Liver (tissue), 8 donors: ENCODE measurements at regions not wholly inside any gene's neighbourhood (a gene's known extent, or its start where the extent isn't known, plus 50 kb on each side); places are given as distances from the start of the nearest gene placed in this dataset.

ENCODE experiments used
- DNase-seq: peaks from one replicate; pipeline ENCODE4 v3.0.0-alpha.2; 2017; ENCODE audit warnings: low spot score
- H3K27ac ChIP-seq, 2 donors: one replicate each; pipeline ENCODE4 v1.7.0; 2013; ENCODE audit warnings: inconsistent platforms in 2 of 2, low read length in 2 of 2, control low read depth in 1 of 2, low read depth in 1 of 2, mild to moderate bottlenecking in 1 of 2
- H3K27me3 ChIP-seq, 4 donors: one replicate each; pipeline versions ENCODE4 v1.6.1 to v1.7.0; 2013; ENCODE audit warnings: low read length in 3 of 4, inconsistent platforms in 1 of 4, mild to moderate bottlenecking in 1 of 4, moderate library complexity in 1 of 4; ENCODE audit not compliant: control insufficient read depth in 4 of 4, insufficient read depth in 4 of 4
- H3K36me3 ChIP-seq, 4 donors: one replicate each; pipeline versions ENCODE4 v1.6.1 to v1.7.0; 2013; ENCODE audit warnings: low read length in 3 of 4, mild to moderate bottlenecking in 3 of 4, low read depth in 1 of 4, moderate library complexity in 1 of 4; ENCODE audit not compliant: control insufficient read depth in 4 of 4, insufficient read depth in 3 of 4
- H3K4me1 ChIP-seq, 4 donors: one replicate each; pipeline versions ENCODE4 v1.6.1 to v1.7.0; 2013; ENCODE audit warnings: low read length in 3 of 4, mild to moderate bottlenecking in 3 of 4, moderate library complexity in 1 of 4; ENCODE audit not compliant: control insufficient read depth in 4 of 4, insufficient read depth in 4 of 4
- H3K4me3 ChIP-seq, 3 donors: one replicate each; pipeline versions ENCODE4 v1.6.1 to v1.7.0; 2013; ENCODE audit warnings: low read length in 3 of 3, control low read depth in 1 of 3, low read depth in 1 of 3, mild to moderate bottlenecking in 1 of 3
- H3K9ac ChIP-seq, 2 donors: one replicate each; pipeline ENCODE4 v1.7.0; 2013; ENCODE audit warnings: low read length in 2 of 2, mild to moderate bottlenecking in 2 of 2, moderate library complexity in 2 of 2, control low read depth in 1 of 2, low read depth in 1 of 2
- H3K9me3 ChIP-seq, 4 donors: one replicate each; pipeline versions ENCODE4 v1.6.1 to v1.7.0; 2013; ENCODE audit warnings: low read length in 3 of 4; ENCODE audit not compliant: control insufficient read depth in 4 of 4
- FOXA1 ChIP-seq: IDR thresholded peaks from 2 replicates; pipeline ENCODE4 v1.6.1; 2016; ENCODE audit warnings: antibody characterized with exemption
- FOXA2 ChIP-seq: IDR thresholded peaks from 2 replicates; pipeline ENCODE4 v1.6.1; 2016; ENCODE audit warnings: antibody characterized with exemption
- GABPA ChIP-seq, 2 donors: IDR thresholded peaks in 1 of 2; conservative IDR thresholded peaks in 1 of 2; 2 replicates each; pipeline ENCODE4 v1.6.1; 2016; ENCODE audit warnings: antibody characterized with exemption in 2 of 2, mild to moderate bottlenecking in 1 of 2, moderate library complexity in 1 of 2
- HNF4A ChIP-seq, 2 donors: conservative IDR thresholded peaks; 2 replicates each; pipeline ENCODE4 v1.6.1; 2016; ENCODE audit warnings: antibody characterized with exemption in 2 of 2, mild to moderate bottlenecking in 2 of 2
- HNF4G ChIP-seq: IDR thresholded peaks from 2 replicates; pipeline ENCODE4 v1.6.1; 2016; ENCODE audit warnings: antibody characterized with exemption
- JUND ChIP-seq, 2 donors: IDR thresholded peaks; 2 replicates each; pipeline ENCODE4 v1.6.1; 2016; ENCODE audit warnings: antibody characterized with exemption in 2 of 2
- NR2F2 ChIP-seq: IDR thresholded peaks from 2 replicates; pipeline ENCODE4 v1.6.1; 2016; ENCODE audit warnings: antibody characterized with exemption
- RXRA ChIP-seq, 2 donors: IDR thresholded peaks; 2 replicates each; pipeline ENCODE4 v1.6.1; 2017 to 2018; ENCODE audit warnings: antibody characterized with exemption in 2 of 2, mild to moderate bottlenecking in 1 of 2
- SP1 ChIP-seq: IDR thresholded peaks from 2 replicates; pipeline ENCODE4 v1.6.1; 2018; ENCODE audit warnings: antibody characterized with exemption, mild to moderate bottlenecking
- TAF1 ChIP-seq: conservative IDR thresholded peaks from 2 replicates; pipeline ENCODE4 v1.6.1; 2016; ENCODE audit warnings: antibody characterized with exemption, mild to moderate bottlenecking
- YY1 ChIP-seq: IDR thresholded peaks from 2 replicates; pipeline ENCODE4 v1.6.1; 2016; ENCODE audit warnings: antibody characterized with exemption, mild to moderate bottlenecking
- WGBS: extraction: QIAGEN DNeasy Blood & Tissue Kit; methylation state at CpG from one replicate; pipeline ENCODE4 v1.1.7; 2013; 5-methylcytosine and 5-hydroxymethylcytosine counted together
- TF ChIP-seq, protein P1 (sequence below): IDR thresholded peaks from 2 replicates; pipeline ENCODE4 v1.6.1; 2016; ENCODE audit warnings: antibody characterized with exemption, mild to moderate bottlenecking
- TF ChIP-seq, protein P2 (sequence below): IDR thresholded peaks from 2 replicates; pipeline ENCODE4 v1.6.1; 2016; ENCODE audit warnings: antibody characterized with exemption
- TF ChIP-seq, protein P3 (sequence below): fragments of 150-350 bp; IDR thresholded peaks from 2 replicates; pipeline ENCODE4 v1.5.1; 2017; ENCODE audit warnings: improper control_type of control experiment, low read depth, low read length; ENCODE audit not compliant: missing input control
- TF ChIP-seq, protein P4 (sequence below): IDR thresholded peaks from 2 replicates; pipeline ENCODE4 v1.6.1; 2016; ENCODE audit warnings: antibody characterized with exemption
- donor health status: healthy.
- donor health status: healthy.
- donor health status: healthy.
- donor health status: healthy.
- donor health status: healthy.

DNA sequence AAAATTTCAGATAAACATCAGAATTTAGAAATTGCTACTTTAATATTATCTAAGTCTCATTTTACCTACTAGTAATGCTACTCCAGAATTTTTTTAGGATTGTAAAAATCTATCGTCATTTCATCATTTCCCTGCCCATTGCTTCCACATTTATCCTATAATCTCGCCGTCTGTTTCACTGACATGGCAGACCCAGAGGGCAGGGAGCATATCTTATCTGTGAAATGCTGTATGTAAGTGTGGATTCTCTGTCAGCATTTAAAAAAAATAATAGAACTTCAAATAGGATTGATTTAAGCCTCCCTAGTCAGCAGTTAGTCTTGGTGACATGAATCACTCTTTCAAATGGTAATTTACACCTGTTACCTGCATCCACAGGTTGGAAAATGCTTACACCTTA, 314.4 kb downstream of the PCDH7 start:
- Histone ChIP-seq H3K27ac (no peak overlapping the region), H3K9ac (no peak overlapping the region), H3K36me3 (no peaks in the 10 kb centered on the region), H3K27me3 (peaks cover 0 to 2% (median 0%) of the 10 kb centered on the region in 4 donors), H3K9me3 (no peaks in the 10 kb centered on the region), H3K4me3 (no peak overlapping the region), H3K4me1 (no peaks in the 10 kb centered on the region)
- TF ChIP-seq HNF4A (conservative IDR thresholded peaks at IDR 0.05) (no peak), GABPA (IDR thresholded peaks at IDR 0.05 in 1 of 2, conservative IDR thresholded peaks at IDR 0.05 in 1 of 2) (no peak), YY1 (no peak), SP1 (no peak)
- TF ChIP-seq, protein P1, sequence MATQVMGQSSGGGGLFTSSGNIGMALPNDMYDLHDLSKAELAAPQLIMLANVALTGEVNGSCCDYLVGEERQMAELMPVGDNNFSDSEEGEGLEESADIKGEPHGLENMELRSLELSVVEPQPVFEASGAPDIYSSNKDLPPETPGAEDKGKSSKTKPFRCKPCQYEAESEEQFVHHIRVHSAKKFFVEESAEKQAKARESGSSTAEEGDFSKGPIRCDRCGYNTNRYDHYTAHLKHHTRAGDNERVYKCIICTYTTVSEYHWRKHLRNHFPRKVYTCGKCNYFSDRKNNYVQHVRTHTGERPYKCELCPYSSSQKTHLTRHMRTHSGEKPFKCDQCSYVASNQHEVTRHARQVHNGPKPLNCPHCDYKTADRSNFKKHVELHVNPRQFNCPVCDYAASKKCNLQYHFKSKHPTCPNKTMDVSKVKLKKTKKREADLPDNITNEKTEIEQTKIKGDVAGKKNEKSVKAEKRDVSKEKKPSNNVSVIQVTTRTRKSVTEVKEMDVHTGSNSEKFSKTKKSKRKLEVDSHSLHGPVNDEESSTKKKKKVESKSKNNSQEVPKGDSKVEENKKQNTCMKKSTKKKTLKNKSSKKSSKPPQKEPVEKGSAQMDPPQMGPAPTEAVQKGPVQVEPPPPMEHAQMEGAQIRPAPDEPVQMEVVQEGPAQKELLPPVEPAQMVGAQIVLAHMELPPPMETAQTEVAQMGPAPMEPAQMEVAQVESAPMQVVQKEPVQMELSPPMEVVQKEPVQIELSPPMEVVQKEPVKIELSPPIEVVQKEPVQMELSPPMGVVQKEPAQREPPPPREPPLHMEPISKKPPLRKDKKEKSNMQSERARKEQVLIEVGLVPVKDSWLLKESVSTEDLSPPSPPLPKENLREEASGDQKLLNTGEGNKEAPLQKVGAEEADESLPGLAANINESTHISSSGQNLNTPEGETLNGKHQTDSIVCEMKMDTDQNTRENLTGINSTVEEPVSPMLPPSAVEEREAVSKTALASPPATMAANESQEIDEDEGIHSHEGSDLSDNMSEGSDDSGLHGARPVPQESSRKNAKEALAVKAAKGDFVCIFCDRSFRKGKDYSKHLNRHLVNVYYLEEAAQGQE = no peak
- TF ChIP-seq, protein P2, sequence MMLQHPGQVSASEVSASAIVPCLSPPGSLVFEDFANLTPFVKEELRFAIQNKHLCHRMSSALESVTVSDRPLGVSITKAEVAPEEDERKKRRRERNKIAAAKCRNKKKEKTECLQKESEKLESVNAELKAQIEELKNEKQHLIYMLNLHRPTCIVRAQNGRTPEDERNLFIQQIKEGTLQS = no peak
- TF ChIP-seq, protein P3, sequence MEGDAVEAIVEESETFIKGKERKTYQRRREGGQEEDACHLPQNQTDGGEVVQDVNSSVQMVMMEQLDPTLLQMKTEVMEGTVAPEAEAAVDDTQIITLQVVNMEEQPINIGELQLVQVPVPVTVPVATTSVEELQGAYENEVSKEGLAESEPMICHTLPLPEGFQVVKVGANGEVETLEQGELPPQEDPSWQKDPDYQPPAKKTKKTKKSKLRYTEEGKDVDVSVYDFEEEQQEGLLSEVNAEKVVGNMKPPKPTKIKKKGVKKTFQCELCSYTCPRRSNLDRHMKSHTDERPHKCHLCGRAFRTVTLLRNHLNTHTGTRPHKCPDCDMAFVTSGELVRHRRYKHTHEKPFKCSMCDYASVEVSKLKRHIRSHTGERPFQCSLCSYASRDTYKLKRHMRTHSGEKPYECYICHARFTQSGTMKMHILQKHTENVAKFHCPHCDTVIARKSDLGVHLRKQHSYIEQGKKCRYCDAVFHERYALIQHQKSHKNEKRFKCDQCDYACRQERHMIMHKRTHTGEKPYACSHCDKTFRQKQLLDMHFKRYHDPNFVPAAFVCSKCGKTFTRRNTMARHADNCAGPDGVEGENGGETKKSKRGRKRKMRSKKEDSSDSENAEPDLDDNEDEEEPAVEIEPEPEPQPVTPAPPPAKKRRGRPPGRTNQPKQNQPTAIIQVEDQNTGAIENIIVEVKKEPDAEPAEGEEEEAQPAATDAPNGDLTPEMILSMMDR = no peak
- TF ChIP-seq, protein P4, sequence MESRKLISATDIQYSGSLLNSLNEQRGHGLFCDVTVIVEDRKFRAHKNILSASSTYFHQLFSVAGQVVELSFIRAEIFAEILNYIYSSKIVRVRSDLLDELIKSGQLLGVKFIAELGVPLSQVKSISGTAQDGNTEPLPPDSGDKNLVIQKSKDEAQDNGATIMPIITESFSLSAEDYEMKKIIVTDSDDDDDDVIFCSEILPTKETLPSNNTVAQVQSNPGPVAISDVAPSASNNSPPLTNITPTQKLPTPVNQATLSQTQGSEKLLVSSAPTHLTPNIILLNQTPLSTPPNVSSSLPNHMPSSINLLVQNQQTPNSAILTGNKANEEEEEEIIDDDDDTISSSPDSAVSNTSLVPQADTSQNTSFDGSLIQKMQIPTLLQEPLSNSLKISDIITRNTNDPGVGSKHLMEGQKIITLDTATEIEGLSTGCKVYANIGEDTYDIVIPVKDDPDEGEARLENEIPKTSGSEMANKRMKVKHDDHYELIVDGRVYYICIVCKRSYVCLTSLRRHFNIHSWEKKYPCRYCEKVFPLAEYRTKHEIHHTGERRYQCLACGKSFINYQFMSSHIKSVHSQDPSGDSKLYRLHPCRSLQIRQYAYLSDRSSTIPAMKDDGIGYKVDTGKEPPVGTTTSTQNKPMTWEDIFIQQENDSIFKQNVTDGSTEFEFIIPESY = no peak
- DNase-seq = no peak
- 62% methylated on average over 3 of the region's 3 CpGs for WGBS

DNA sequence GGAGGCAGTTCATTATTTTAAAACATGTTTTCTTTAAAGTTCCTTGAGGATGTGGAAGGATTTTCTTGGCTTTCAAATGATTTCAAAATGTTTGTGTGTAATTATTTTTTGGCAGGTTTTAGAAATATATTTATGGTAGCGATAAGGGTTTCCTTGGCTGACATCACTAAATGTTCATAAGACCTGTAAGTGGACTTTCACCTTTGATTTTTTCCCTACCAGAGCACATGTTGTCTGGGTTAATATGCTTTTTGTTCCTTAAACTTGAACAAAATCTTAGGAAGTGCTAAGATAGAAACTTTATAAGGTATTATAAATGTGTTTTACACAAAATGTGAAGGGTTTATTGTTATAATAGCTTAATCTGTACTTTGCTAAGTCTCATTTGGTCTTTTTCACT, 315.6 kb downstream of the PCDH7 start:
- no peak overlapping the region for H3K9ac ChIP-seq
- H3K9me3 ChIP-seq = no peaks in the 10 kb centered on the region
- H3K4me3 ChIP-seq = no peak overlapping the region
- H3K4me1 ChIP-seq = no peaks in the 10 kb centered on the region
- WGBS = 91% methylated on average over 1 of the region's 1 CpG
- peaks cover 0 to 2% (median 0%) of the 10 kb centered on the region in 4 donors for H3K27me3 ChIP-seq
- no peak overlapping the region for H3K27ac ChIP-seq
- DNase-seq = no peak
- no peaks in the 10 kb centered on the region for H3K36me3 ChIP-seq
- TF ChIP-seq TAF1 = no peak
- TF ChIP-seq NR2F2 = no peak
- no peak for TF ChIP-seq FOXA1
- no peak for TF ChIP-seq HNF4G
- no peak for TF ChIP-seq JUND (IDR thresholded peaks at IDR 0.05)
- TF ChIP-seq, protein P2 = no peak
- TF ChIP-seq, protein P3 = no peak
- no peak for TF ChIP-seq HNF4A (conservative IDR thresholded peaks at IDR 0.05)
- TF ChIP-seq SP1 = no peak
- TF ChIP-seq GABPA (IDR thresholded peaks at IDR 0.05 in 1 of 2, conservative IDR thresholded peaks at IDR 0.05 in 1 of 2) = no peak
- TF ChIP-seq, protein P1 = no peak
- TF ChIP-seq, protein P4 = no peak
- no peak for TF ChIP-seq FOXA2
- TF ChIP-seq RXRA (IDR thresholded peaks at IDR 0.05) = no peak
